ENCODE measurements at regions not wholly inside any gene's neighbourhood (a gene's known extent, or its start where the extent isn't known, plus 50 kb on each side); places are given as distances from the start of the nearest gene placed in this dataset.

DNA sequence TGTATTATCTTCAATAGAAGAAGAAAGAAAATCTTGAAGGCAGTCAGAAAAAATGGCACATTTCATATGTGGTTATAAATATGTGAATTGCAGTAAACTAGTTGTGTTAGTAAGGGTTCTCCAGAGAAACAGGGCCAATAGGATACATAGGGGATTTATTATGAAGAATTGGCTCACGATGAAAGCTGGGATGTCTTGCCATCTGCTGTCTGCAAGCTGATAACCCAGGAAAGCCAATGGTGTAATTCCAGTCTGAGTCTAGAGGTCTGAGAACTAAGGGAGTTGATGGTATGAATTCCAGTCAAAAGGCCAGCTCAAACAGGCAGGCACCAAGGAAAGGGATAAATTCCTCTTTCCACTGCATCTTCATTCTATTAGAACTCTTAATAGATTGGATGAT is 362.4 kb downstream of the KCNJ3 start (continued):
- TF ChIP-seq KDM4B (IDR thresholded peaks at IDR 0.05; ENCODE audit: borderline replicate concordance in 2 of 2, low read depth in 1 of 2), result no peak
- TF ChIP-seq, protein P1, sequence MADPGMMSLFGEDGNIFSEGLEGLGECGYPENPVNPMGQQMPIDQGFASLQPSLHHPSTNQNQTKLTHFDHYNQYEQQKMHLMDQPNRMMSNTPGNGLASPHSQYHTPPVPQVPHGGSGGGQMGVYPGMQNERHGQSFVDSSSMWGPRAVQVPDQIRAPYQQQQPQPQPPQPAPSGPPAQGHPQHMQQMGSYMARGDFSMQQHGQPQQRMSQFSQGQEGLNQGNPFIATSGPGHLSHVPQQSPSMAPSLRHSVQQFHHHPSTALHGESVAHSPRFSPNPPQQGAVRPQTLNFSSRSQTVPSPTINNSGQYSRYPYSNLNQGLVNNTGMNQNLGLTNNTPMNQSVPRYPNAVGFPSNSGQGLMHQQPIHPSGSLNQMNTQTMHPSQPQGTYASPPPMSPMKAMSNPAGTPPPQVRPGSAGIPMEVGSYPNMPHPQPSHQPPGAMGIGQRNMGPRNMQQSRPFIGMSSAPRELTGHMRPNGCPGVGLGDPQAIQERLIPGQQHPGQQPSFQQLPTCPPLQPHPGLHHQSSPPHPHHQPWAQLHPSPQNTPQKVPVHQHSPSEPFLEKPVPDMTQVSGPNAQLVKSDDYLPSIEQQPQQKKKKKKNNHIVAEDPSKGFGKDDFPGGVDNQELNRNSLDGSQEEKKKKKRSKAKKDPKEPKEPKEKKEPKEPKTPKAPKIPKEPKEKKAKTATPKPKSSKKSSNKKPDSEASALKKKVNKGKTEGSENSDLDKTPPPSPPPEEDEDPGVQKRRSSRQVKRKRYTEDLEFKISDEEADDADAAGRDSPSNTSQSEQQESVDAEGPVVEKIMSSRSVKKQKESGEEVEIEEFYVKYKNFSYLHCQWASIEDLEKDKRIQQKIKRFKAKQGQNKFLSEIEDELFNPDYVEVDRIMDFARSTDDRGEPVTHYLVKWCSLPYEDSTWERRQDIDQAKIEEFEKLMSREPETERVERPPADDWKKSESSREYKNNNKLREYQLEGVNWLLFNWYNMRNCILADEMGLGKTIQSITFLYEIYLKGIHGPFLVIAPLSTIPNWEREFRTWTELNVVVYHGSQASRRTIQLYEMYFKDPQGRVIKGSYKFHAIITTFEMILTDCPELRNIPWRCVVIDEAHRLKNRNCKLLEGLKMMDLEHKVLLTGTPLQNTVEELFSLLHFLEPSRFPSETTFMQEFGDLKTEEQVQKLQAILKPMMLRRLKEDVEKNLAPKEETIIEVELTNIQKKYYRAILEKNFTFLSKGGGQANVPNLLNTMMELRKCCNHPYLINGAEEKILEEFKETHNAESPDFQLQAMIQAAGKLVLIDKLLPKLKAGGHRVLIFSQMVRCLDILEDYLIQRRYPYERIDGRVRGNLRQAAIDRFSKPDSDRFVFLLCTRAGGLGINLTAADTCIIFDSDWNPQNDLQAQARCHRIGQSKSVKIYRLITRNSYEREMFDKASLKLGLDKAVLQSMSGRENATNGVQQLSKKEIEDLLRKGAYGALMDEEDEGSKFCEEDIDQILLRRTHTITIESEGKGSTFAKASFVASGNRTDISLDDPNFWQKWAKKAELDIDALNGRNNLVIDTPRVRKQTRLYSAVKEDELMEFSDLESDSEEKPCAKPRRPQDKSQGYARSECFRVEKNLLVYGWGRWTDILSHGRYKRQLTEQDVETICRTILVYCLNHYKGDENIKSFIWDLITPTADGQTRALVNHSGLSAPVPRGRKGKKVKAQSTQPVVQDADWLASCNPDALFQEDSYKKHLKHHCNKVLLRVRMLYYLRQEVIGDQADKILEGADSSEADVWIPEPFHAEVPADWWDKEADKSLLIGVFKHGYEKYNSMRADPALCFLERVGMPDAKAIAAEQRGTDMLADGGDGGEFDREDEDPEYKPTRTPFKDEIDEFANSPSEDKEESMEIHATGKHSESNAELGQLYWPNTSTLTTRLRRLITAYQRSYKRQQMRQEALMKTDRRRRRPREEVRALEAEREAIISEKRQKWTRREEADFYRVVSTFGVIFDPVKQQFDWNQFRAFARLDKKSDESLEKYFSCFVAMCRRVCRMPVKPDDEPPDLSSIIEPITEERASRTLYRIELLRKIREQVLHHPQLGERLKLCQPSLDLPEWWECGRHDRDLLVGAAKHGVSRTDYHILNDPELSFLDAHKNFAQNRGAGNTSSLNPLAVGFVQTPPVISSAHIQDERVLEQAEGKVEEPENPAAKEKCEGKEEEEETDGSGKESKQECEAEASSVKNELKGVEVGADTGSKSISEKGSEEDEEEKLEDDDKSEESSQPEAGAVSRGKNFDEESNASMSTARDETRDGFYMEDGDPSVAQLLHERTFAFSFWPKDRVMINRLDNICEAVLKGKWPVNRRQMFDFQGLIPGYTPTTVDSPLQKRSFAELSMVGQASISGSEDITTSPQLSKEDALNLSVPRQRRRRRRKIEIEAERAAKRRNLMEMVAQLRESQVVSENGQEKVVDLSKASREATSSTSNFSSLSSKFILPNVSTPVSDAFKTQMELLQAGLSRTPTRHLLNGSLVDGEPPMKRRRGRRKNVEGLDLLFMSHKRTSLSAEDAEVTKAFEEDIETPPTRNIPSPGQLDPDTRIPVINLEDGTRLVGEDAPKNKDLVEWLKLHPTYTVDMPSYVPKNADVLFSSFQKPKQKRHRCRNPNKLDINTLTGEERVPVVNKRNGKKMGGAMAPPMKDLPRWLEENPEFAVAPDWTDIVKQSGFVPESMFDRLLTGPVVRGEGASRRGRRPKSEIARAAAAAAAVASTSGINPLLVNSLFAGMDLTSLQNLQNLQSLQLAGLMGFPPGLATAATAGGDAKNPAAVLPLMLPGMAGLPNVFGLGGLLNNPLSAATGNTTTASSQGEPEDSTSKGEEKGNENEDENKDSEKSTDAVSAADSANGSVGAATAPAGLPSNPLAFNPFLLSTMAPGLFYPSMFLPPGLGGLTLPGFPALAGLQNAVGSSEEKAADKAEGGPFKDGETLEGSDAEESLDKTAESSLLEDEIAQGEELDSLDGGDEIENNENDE (IDR thresholded peaks at IDR 0.05; ENCODE audit: low read depth, low read length), result no peak
- TF ChIP-seq ILF3 (IDR thresholded peaks at IDR 0.05; ENCODE audit: borderline replicate concordance), result no peak
- no peak for TF ChIP-seq ZNF696 (CRISPR knock-in tag; conservative IDR thresholded peaks at IDR 0.05)
- TF ChIP-seq ESRRB (CRISPR knock-in tag; IDR thresholded peaks at IDR 0.05; ENCODE audit: borderline replicate concordance), result no peak
- TF ChIP-seq, protein P2, sequence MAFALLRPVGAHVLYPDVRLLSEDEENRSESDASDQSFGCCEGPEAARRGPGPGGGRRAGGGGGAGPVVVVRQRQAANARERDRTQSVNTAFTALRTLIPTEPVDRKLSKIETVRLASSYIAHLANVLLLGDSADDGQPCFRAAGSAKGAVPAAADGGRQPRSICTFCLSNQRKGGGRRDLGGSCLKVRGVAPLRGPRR (CRISPR knock-in tag; IDR thresholded peaks at IDR 0.05), result no peak
- no peak for TF ChIP-seq RB1 (IDR thresholded peaks at IDR 0.05; ENCODE audit: low read depth)
- TF ChIP-seq, protein P3, sequence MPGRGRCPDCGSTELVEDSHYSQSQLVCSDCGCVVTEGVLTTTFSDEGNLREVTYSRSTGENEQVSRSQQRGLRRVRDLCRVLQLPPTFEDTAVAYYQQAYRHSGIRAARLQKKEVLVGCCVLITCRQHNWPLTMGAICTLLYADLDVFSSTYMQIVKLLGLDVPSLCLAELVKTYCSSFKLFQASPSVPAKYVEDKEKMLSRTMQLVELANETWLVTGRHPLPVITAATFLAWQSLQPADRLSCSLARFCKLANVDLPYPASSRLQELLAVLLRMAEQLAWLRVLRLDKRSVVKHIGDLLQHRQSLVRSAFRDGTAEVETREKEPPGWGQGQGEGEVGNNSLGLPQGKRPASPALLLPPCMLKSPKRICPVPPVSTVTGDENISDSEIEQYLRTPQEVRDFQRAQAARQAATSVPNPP (IDR thresholded peaks at IDR 0.05; ENCODE audit: borderline replicate concordance, insufficient read depth, insufficient read length), result no peak
- TF ChIP-seq, protein P4, sequence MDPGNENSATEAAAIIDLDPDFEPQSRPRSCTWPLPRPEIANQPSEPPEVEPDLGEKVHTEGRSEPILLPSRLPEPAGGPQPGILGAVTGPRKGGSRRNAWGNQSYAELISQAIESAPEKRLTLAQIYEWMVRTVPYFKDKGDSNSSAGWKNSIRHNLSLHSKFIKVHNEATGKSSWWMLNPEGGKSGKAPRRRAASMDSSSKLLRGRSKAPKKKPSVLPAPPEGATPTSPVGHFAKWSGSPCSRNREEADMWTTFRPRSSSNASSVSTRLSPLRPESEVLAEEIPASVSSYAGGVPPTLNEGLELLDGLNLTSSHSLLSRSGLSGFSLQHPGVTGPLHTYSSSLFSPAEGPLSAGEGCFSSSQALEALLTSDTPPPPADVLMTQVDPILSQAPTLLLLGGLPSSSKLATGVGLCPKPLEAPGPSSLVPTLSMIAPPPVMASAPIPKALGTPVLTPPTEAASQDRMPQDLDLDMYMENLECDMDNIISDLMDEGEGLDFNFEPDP (CRISPR knock-in tag; IDR thresholded peaks at IDR 0.05), result no peak

Measured in K562 (cell line).